ENCODE measurements at regions not wholly inside any gene's neighbourhood (a gene's known extent, or its start where the extent isn't known, plus 50 kb on each side); places are given as distances from the start of the nearest gene placed in this dataset.
A peak's percentile ranks its signal among the peaks of the same experiment; 100 is the strongest.

DNA sequence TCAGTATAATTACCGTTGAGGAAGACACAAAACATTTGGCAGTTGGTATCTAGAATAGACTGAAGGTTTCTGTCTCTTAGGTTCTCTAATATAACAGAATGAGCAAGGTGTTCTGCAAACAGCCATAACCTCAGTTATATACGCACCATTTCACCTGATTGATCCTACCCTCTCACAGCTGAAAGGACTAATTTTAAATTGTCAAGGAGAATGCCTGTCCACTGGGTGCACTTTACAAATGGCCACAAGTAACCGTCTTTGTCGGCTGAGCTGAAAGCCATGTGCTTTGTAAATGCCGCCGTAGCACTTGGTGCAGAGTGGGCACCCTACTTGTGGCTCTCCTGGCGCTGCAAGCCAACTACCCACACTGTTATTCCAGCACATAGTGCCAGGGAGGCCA, 466.3 kb downstream of the AACS start:
- no peaks in the 10 kb centered on the region for H3K27me3 ChIP-seq (replicated peaks in 1 of 4; ENCODE audit: control insufficient read depth in 3 of 4, extremely low read depth in 1 of 4, insufficient read depth in 3 of 4, low read length in 3 of 4)
- no peak for DNase-seq (ENCODE audit: low read depth in 1 of 2, low spot score in 2 of 2)
- H3K79me1 ChIP-seq (ENCODE audit: low read depth, low read length) = no peaks in the 10 kb centered on the region; the same call in 1 of the 2 replicates
- H4K20me1 ChIP-seq (replicated peaks in 1 of 2; ENCODE audit: control insufficient read depth in 1 of 2, insufficient read depth in 2 of 2, low read length in 2 of 2) = peaks cover 0 to 1% of the 10 kb centered on the region in 2 experiments
- no peaks in the 10 kb centered on the region for H3K79me2 ChIP-seq (ENCODE audit: control insufficient read depth in 1 of 2, insufficient read depth in 2 of 2, low read length in 2 of 2)
- no peak for FAIRE-seq
- H3K56ac ChIP-seq (replicated peaks; ENCODE audit: insufficient read length, low read depth, low read length) = no peak overlapping the region
- no peak overlapping the region for H3K4me3 ChIP-seq (ENCODE audit: extremely low read depth in 1 of 4, insufficient read depth in 2 of 4, low read depth in 3 of 4, low read length in 4 of 4)
- WGBS, 2 experiments (ENCODE audit: extremely low coverage in 1 of 2, insufficient coverage in 1 of 2, insufficient read length in 1 of 2, insufficient replicate concordance in 2 of 2, low coverage in 1 of 2, low lambda C conversion rate in 2 of 2, missing lambda C conversion rate in 1 of 2) = 92% methylated on average over 7 of the region's 7 CpGs; no CpG with 5 or more reads in 1 of the 2 experiments
- H3K4me2 ChIP-seq (ENCODE audit: insufficient read depth in 1 of 2, low read depth in 2 of 2, low read length in 2 of 2) = no peak overlapping the region
- H3K23me2 ChIP-seq (ENCODE audit: low read depth, low read length) = peaks cover 10% of the 10 kb centered on the region; the same call in 1 of the 2 replicates
- peaks cover 0 to 2% (median 1%) of the 10 kb centered on the region in 4 experiments; a peak in 2 of 7 replicates for H3K4me1 ChIP-seq (replicated peaks in 1 of 4; ENCODE audit: control insufficient read depth in 3 of 4, insufficient read depth in 4 of 4, low read length in 3 of 4)
- H3K36me3 ChIP-seq (ENCODE audit: control insufficient read depth in 2 of 4, insufficient read depth in 4 of 4, low read length in 3 of 4) = no peaks in the 10 kb centered on the region
- H2BK5ac ChIP-seq (ENCODE audit: low read depth, low read length) = no peak overlapping the region
- no peak overlapping the region for H3K27ac ChIP-seq (ENCODE audit: low read depth, low read length)
- no peak overlapping the region for H2BK15ac ChIP-seq (ENCODE audit: low read length)
- no peaks in the 10 kb centered on the region for H3K9me3 ChIP-seq (ENCODE audit: insufficient read depth in 2 of 2, low read depth in 1 of 2, low read length in 1 of 2)
- H2AK5ac ChIP-seq (ENCODE audit: low read depth, low read length) = no peak overlapping the region
- H4K91ac ChIP-seq (replicated peaks; ENCODE audit: insufficient read length, low read length) = no peak overlapping the region
- no peak overlapping the region for H2BK120ac ChIP-seq (replicated peaks; ENCODE audit: low read depth, low read length)
- no peak overlapping the region for H2BK20ac ChIP-seq (ENCODE audit: low read length)
- 0 out of 2 replicates have a peak overlapping the region, but pooled peaks have one; percentile 5 for H2BK12ac ChIP-seq (ENCODE audit: low read depth, low read length)
- H4K5ac ChIP-seq (ENCODE audit: insufficient read length, low read depth, low read length) = no peak overlapping the region
- no peak overlapping the region for H4K8ac ChIP-seq (ENCODE audit: extremely low read depth, insufficient read depth, low read length)
- no peak overlapping the region for H3K9ac ChIP-seq (replicated peaks in 1 of 4; ENCODE audit: extremely low read depth in 1 of 4, low read depth in 3 of 4, low read length in 3 of 4)
- H3K18ac ChIP-seq (ENCODE audit: extremely low read depth, low read length) = no peak overlapping the region
- no peak overlapping the region for H2AFZ ChIP-seq (ENCODE audit: low read length)
- no peak overlapping the region for H3K4ac ChIP-seq (replicated peaks; ENCODE audit: insufficient read length, low read depth, low read length)
- H3K23ac ChIP-seq (ENCODE audit: insufficient read length) = peak overlapping the region; percentile 19
- POLR2A ChIA-PET (ENCODE audit: partially characterized antibody) = no interaction called here
- CTCF ChIA-PET (ENCODE audit: partially characterized antibody) = interaction anchor here (0.5 to 3.7 kb wide), 9 partner anchors 8 to 537 kb away, joined by 3 to 18 read pairs (median 4); no protein-coding TSS in a partner anchor
- no peak overlapping the region for H3K14ac ChIP-seq (ENCODE audit: insufficient read length)
- TF ChIP-seq, protein P1, sequence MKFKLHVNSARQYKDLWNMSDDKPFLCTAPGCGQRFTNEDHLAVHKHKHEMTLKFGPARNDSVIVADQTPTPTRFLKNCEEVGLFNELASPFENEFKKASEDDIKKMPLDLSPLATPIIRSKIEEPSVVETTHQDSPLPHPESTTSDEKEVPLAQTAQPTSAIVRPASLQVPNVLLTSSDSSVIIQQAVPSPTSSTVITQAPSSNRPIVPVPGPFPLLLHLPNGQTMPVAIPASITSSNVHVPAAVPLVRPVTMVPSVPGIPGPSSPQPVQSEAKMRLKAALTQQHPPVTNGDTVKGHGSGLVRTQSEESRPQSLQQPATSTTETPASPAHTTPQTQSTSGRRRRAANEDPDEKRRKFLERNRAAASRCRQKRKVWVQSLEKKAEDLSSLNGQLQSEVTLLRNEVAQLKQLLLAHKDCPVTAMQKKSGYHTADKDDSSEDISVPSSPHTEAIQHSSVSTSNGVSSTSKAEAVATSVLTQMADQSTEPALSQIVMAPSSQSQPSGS (IDR thresholded peaks at IDR 0.05; ENCODE audit: low read length) = no peak
- TF ChIP-seq CTBP2 (IDR thresholded peaks at IDR 0.05; ENCODE audit: borderline replicate concordance, insufficient read depth, insufficient read length, low read length) (no peak), TAF1 (IDR thresholded peaks at IDR 0.05; ENCODE audit: low read depth, low read length) (no peak), NANOG (IDR thresholded peaks at IDR 0.05; ENCODE audit: insufficient read depth, low read depth, low read length, poor library complexity, severe bottlenecking) (no peak), CBX5 (IDR thresholded peaks at IDR 0.05; ENCODE audit: low read depth, low read length) (no peak), SP2 (IDR thresholded peaks at IDR 0.05; ENCODE audit: low read length) (no peak), CHD2 (IDR thresholded peaks at IDR 0.05; ENCODE audit: low read length) (no peak), SRF (IDR thresholded peaks at IDR 0.05; ENCODE audit: low read depth, low read length) (no peak)
- TF ChIP-seq, protein P2, sequence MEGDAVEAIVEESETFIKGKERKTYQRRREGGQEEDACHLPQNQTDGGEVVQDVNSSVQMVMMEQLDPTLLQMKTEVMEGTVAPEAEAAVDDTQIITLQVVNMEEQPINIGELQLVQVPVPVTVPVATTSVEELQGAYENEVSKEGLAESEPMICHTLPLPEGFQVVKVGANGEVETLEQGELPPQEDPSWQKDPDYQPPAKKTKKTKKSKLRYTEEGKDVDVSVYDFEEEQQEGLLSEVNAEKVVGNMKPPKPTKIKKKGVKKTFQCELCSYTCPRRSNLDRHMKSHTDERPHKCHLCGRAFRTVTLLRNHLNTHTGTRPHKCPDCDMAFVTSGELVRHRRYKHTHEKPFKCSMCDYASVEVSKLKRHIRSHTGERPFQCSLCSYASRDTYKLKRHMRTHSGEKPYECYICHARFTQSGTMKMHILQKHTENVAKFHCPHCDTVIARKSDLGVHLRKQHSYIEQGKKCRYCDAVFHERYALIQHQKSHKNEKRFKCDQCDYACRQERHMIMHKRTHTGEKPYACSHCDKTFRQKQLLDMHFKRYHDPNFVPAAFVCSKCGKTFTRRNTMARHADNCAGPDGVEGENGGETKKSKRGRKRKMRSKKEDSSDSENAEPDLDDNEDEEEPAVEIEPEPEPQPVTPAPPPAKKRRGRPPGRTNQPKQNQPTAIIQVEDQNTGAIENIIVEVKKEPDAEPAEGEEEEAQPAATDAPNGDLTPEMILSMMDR (IDR thresholded peaks at IDR 0.05; ENCODE audit: control extremely low read depth in 1 of 3, insufficient read depth in 1 of 3, low read depth in 1 of 3, low read length in 3 of 3) = no peak
